T-helper 22 cell (primary cell): ENCODE measurements at regions not wholly inside any gene's neighbourhood (a gene's known extent, or its start where the extent isn't known, plus 50 kb on each side); places are given as distances from the start of the nearest gene placed in this dataset.
"Not testable (repeated sequence)": the region's sequence is repeated elsewhere in the genome, so short reads cannot be mapped to it uniquely, and the experiment has no call there.

ENCODE experiments used
- DNase-seq: peaks from one replicate; pipeline ENCODE4 v3.0.0-alpha.2; 2020; ENCODE audit warnings: low read depth

- no peak for DNase-seq
These were observed 162.7 kb upstream of the CDK1 start for GRCh38 chr10:60615541-60615940.

GRCh38 chr10:60614363-60614762 lies 163.9 kb upstream of the CDK1 start:
- DNase-seq = no peak

GRCh38 chr10:60613434-60613833 lies 164.8 kb upstream of the CDK1 start:
- no peak for DNase-seq

GRCh38 chr10:60611291-60611747 lies 167.0 kb upstream of the CDK1 start:
- DNase-seq = no peak

GRCh38 chr10:60607372-60607771 lies 170.9 kb upstream of the CDK1 start:
- DNase-seq = no peak

- no peak for DNase-seq
These were observed 171.8 kb upstream of the CDK1 start for GRCh38 chr10:60606343-60607080.

GRCh38 chr10:60605476-60605875 lies 172.8 kb upstream of the CDK1 start:
- no peak for DNase-seq

GRCh38 chr10:60604342-60604741 lies 173.9 kb upstream of the CDK1 start:
- DNase-seq = no peak

GRCh38 chr10:60597513-60597912 lies 180.8 kb upstream of the CDK1 start:
- no peak for DNase-seq

- DNase-seq = no peak
These were observed 182.4 kb upstream of the CDK1 start for GRCh38 chr10:60595852-60596251.

- no peak for DNase-seq
These were observed 183.7 kb upstream of the CDK1 start for GRCh38 chr10:60594476-60595051.

GRCh38 chr10:60591119-60591518 lies 187.2 kb upstream of the CDK1 start:
- no peak for DNase-seq

- no peak for DNase-seq
These were observed 188.9 kb upstream of the CDK1 start for GRCh38 chr10:60589376-60589775.

- DNase-seq = not testable (repeated sequence)
These were observed 192.1 kb upstream of the ANK3 start for GRCh38 chr10:60581782-60582181.

GRCh38 chr10:60578217-60578616 lies 188.5 kb upstream of the ANK3 start:
- no peak for DNase-seq

- no peak for DNase-seq
These were observed 186.7 kb upstream of the ANK3 start for GRCh38 chr10:60576130-60577069.

GRCh38 chr10:60575105-60575504 lies 185.4 kb upstream of the ANK3 start:
- DNase-seq = no peak

- DNase-seq = no peak
These were observed 184.7 kb upstream of the ANK3 start for GRCh38 chr10:60574388-60574787.

GRCh38 chr10:60573336-60573735 lies 183.7 kb upstream of the ANK3 start:
- DNase-seq = no peak

GRCh38 chr10:60572511-60573194 lies 183.0 kb upstream of the ANK3 start:
- no peak for DNase-seq

- no peak for DNase-seq
These were observed 181.2 kb upstream of the ANK3 start for GRCh38 chr10:60570896-60571295.

- no peak for DNase-seq
These were observed 180.7 kb upstream of the ANK3 start for GRCh38 chr10:60570272-60570865.
